ENCODE measurements at regions not wholly inside any gene's neighbourhood (a gene's known extent, or its start where the extent isn't known, plus 50 kb on each side); places are given as distances from the start of the nearest gene placed in this dataset.

DNA sequence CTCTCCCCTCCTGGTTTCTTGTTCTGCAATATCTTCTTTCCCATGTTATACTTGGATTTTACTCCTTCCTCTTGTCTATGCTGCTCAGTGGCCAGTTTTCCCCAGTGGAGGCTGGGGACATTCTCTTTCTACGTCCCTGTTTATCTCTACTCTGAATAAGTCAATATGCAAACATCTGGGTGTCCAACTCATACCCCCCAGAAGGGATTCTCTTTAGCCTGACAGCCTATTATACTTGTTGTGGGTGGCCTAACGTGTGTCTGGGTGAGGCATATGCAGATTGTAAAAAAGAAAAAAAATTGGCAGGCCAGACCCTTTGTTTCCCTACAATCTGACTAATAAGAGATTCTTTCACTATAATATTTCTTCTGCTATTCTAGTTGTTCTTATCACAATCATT lies 134.2 kb upstream of the MAF start:
- TF ChIP-seq POLR2A (IDR thresholded peaks at IDR 0.05) (no peak), EP300 (IDR thresholded peaks at IDR 0.05) (no peak)
- TF ChIP-seq, protein P1, sequence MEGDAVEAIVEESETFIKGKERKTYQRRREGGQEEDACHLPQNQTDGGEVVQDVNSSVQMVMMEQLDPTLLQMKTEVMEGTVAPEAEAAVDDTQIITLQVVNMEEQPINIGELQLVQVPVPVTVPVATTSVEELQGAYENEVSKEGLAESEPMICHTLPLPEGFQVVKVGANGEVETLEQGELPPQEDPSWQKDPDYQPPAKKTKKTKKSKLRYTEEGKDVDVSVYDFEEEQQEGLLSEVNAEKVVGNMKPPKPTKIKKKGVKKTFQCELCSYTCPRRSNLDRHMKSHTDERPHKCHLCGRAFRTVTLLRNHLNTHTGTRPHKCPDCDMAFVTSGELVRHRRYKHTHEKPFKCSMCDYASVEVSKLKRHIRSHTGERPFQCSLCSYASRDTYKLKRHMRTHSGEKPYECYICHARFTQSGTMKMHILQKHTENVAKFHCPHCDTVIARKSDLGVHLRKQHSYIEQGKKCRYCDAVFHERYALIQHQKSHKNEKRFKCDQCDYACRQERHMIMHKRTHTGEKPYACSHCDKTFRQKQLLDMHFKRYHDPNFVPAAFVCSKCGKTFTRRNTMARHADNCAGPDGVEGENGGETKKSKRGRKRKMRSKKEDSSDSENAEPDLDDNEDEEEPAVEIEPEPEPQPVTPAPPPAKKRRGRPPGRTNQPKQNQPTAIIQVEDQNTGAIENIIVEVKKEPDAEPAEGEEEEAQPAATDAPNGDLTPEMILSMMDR (IDR thresholded peaks at IDR 0.05): no peak
